GM21786 (cell line): ENCODE measurements at regions not wholly inside any gene's neighbourhood (a gene's known extent, or its start where the extent isn't known, plus 50 kb on each side); places are given as distances from the start of the nearest gene placed in this dataset.

ENCODE experiments used
- ATAC-seq: cut with Tn5 transposase; IDR thresholded peaks from one replicate; pipeline ENCODE4 v1.9.1; 2021; ENCODE audit not compliant: unreplicated experiment

GRCh38 chr9:115599898-115600297, 481.9 kb upstream of the TNC start:
- ATAC-seq = no peak

- no peak for ATAC-seq
These were observed 483.5 kb upstream of the TNC start for GRCh38 chr9:115601434-115601833.

- no peak for ATAC-seq
These were observed 487.0 kb upstream of the TNC start for GRCh38 chr9:115604831-115605483.

GRCh38 chr9:115606838-115607237, 488.9 kb upstream of the TNC start:
- no peak for ATAC-seq

GRCh38 chr9:115614326-115614999, 496.5 kb upstream of the TNC start:
- no peak for ATAC-seq

GRCh38 chr9:115615000-115615401, 497.0 kb upstream of the TNC start:
- no peak for ATAC-seq

- ATAC-seq = no peak
These were observed 498.1 kb upstream of the TNC start for GRCh38 chr9:115615821-115616665.

GRCh38 chr9:115616666-115617239, 498.8 kb upstream of the TNC start:
- ATAC-seq = no peak

GRCh38 chr9:115625251-115625650, 507.3 kb upstream of the TNC start:
- ATAC-seq = no peak

GRCh38 chr9:115625954-115626353, 508.0 kb upstream of the TNC start:
- ATAC-seq = no peak

GRCh38 chr9:115627511-115627910, 509.6 kb upstream of the TNC start:
- no peak for ATAC-seq

- ATAC-seq = no peak
These were observed 510.5 kb upstream of the TNC start for GRCh38 chr9:115628426-115628825.

GRCh38 chr9:115629879-115630840, 512.2 kb upstream of the TNC start:
- no peak for ATAC-seq

- ATAC-seq = no peak
These were observed 514.4 kb upstream of the TNC start for GRCh38 chr9:115632391-115632790.

- no peak for ATAC-seq
These were observed 515.1 kb upstream of the TNC start for GRCh38 chr9:115633104-115633503.

- ATAC-seq = no peak
These were observed 517.8 kb upstream of the PAPPA start for GRCh38 chr9:115635680-115636383.

GRCh38 chr9:115636596-115636995, 517.0 kb upstream of the PAPPA start:
- ATAC-seq = no peak

GRCh38 chr9:115637661-115638060, 515.9 kb upstream of the PAPPA start:
- ATAC-seq = no peak

GRCh38 chr9:115640887-115641286, 512.7 kb upstream of the PAPPA start:
- ATAC-seq = no peak

GRCh38 chr9:115642285-115642684, 511.3 kb upstream of the PAPPA start:
- ATAC-seq = no peak
